Loucy (cell line): ENCODE measurements at regions not wholly inside any gene's neighbourhood (a gene's known extent, or its start where the extent isn't known, plus 50 kb on each side); places are given as distances from the start of the nearest gene placed in this dataset.

Source experiments
- CTCF ChIP-seq: fragments of 200-600 bp; sonication (generic); conservative IDR thresholded peaks from 2 replicates; pipeline ENCODE4 v1.5.1; 2014; ENCODE audit warnings: mild to moderate bottlenecking, antibody characterized with exemption, low read length
- EZH2phosphoT487 ChIP-seq: fragments of 200-600 bp; IDR thresholded peaks from 2 replicates; pipeline ENCODE4 v1.6.1; 2018; ENCODE audit warnings: antibody characterized with exemption, mild to moderate bottlenecking, moderate library complexity, borderline replicate concordance

- TF ChIP-seq CTCF (no peak), EZH2phosphoT487 (no peak)
These were observed 76.8 kb upstream of the CD93 start for GRCh38 chr20:23162887-23163286.
